GM19438 (cell line): ENCODE measurements at regions not wholly inside any gene's neighbourhood (a gene's known extent, or its start where the extent isn't known, plus 50 kb on each side); places are given as distances from the start of the nearest gene placed in this dataset.

Experiments used
- ATAC-seq: cut with Tn5 transposase; IDR thresholded peaks from one replicate; pipeline ENCODE4 v1.9.1; 2021; ENCODE audit warnings: low read depth; ENCODE audit not compliant: unreplicated experiment

GRCh38 chr18:2376707-2377106 lies 194.6 kb downstream of the METTL4 start:
- ATAC-seq, result no peak

GRCh38 chr18:2380101-2380500 lies 191.2 kb downstream of the METTL4 start:
- ATAC-seq, result no peak

GRCh38 chr18:2381539-2381938 lies 189.8 kb downstream of the METTL4 start:
- ATAC-seq, result no peak

- no peak for ATAC-seq
Observed at GRCh38 chr18:2387588-2387987, 183.7 kb downstream of the METTL4 start.

GRCh38 chr18:2390158-2390557 lies 181.1 kb downstream of the METTL4 start:
- no peak for ATAC-seq

- ATAC-seq, result no peak
Observed at GRCh38 chr18:2391470-2391869, 179.8 kb downstream of the METTL4 start.

- no peak for ATAC-seq
Observed at GRCh38 chr18:2392446-2392845, 178.9 kb downstream of the METTL4 start.

GRCh38 chr18:2394684-2395083 lies 176.6 kb downstream of the METTL4 start:
- ATAC-seq, result no peak

GRCh38 chr18:2395427-2396161 lies 175.7 kb downstream of the METTL4 start:
- ATAC-seq, result peak; percentile 69

GRCh38 chr18:2396162-2396505 lies 175.2 kb downstream of the METTL4 start:
- peak; percentile 12 for ATAC-seq

GRCh38 chr18:2400701-2401196 lies 170.6 kb downstream of the METTL4 start:
- no peak for ATAC-seq

- no peak for ATAC-seq
Observed at GRCh38 chr18:2402084-2402483, 169.2 kb downstream of the METTL4 start.

- ATAC-seq, result no peak
Observed at GRCh38 chr18:2406544-2406943, 164.8 kb downstream of the METTL4 start.

- ATAC-seq, result no peak
Observed at GRCh38 chr18:2407961-2408360, 163.3 kb downstream of the METTL4 start.

- ATAC-seq, result no peak
Observed at GRCh38 chr18:2409906-2410305, 161.4 kb downstream of the METTL4 start.

GRCh38 chr18:2410688-2411087 lies 160.6 kb downstream of the METTL4 start:
- no peak for ATAC-seq

- no peak for ATAC-seq
Observed at GRCh38 chr18:2411381-2411960, 159.8 kb downstream of the METTL4 start.

GRCh38 chr18:2412281-2412680 lies 159.0 kb downstream of the METTL4 start:
- ATAC-seq, result no peak

- ATAC-seq, result no peak
Observed at GRCh38 chr18:2412996-2413751, 158.1 kb downstream of the METTL4 start.

GRCh38 chr18:2414235-2414634 lies 157.1 kb downstream of the METTL4 start:
- ATAC-seq, result no peak

- ATAC-seq, result no peak
Observed at GRCh38 chr18:2415656-2416055, 155.6 kb downstream of the METTL4 start.
